IMR-90 (cell line): ENCODE measurements at regions not wholly inside any gene's neighbourhood (a gene's known extent, or its start where the extent isn't known, plus 50 kb on each side); places are given as distances from the start of the nearest gene placed in this dataset.

ENCODE experiments used
- ATAC-seq: fragments of 200-7000 bp; cut with Tn5 transposase; 2 replicates; pipeline ENCODE4 v1.9.1; 2020; ENCODE audit warnings: low read depth, mild to moderate bottlenecking, moderate library complexity
- BruUV-seq: library from RNA; stranded (reverse); fragments of 400-500 nt; replicated peaks from 2 replicates; lab custom pipeline; 2021; lab: Mats Ljungman, UMichigan
- CTCF ChIA-PET: fragments of 300-600 bp; formaldehyde crosslinking; extraction: SDS; loops from one replicate; lab custom pipeline; 2021; ENCODE audit warnings: antibody characterized with exemption; lab: Yijun Ruan, JAX
- POLR2A ChIA-PET: fragments of 300-600 bp; sonication (Branson Sonifier 250); formaldehyde crosslinking; loops from one replicate; lab custom pipeline; 2022; ENCODE audit warnings: antibody characterized with exemption; ENCODE audit not compliant: unreplicated experiment; lab: Charles Lee
- DNase-seq: peaks from one replicate; pipeline ENCODE4 v3.0.0; 2013
- H2AFZ ChIP-seq: replicated peaks from 2 replicates; pipeline ENCODE3; 2013; ENCODE audit warnings: low read length, mild to moderate bottlenecking; ENCODE audit not compliant: poor library complexity
- H2AK5ac ChIP-seq: 2 replicates; pipeline ENCODE4 v1.6.1; 2013; ENCODE audit warnings: low read depth, low read length, inconsistent platforms
- H2AK9ac ChIP-seq: replicated peaks from 2 replicates; pipeline ENCODE3; 2013; ENCODE audit warnings: mild to moderate bottlenecking, low read depth, low read length, moderate library complexity; ENCODE audit not compliant: poor library complexity
- H2BK120ac ChIP-seq: 2 replicates; pipeline ENCODE4 v1.6.1; 2013; ENCODE audit warnings: low read depth, low read length, inconsistent platforms
- H2BK15ac ChIP-seq: 3 replicates; pipeline ENCODE4 v1.6.1; 2013; ENCODE audit warnings: low read depth, low read length, inconsistent platforms
- H2BK20ac ChIP-seq: 2 replicates; pipeline ENCODE4 v1.6.1; 2013; ENCODE audit warnings: low read depth, mild to moderate bottlenecking, inconsistent platforms, low read length, moderate library complexity
- H2BK5ac ChIP-seq: 2 replicates; pipeline ENCODE4 v1.6.1; 2013; ENCODE audit warnings: mild to moderate bottlenecking, low read depth, low read length, inconsistent platforms; ENCODE audit not compliant: poor library complexity, severe bottlenecking
- H3K14ac ChIP-seq: replicated peaks from 2 replicates; pipeline ENCODE4 v1.6.1; 2013; ENCODE audit warnings: low read depth, low read length, inconsistent platforms
- H3K18ac ChIP-seq: 2 replicates; pipeline ENCODE4 v1.6.1; 2013; ENCODE audit warnings: low read depth, low read length, control low read depth
- H3K23ac ChIP-seq: 2 replicates; pipeline ENCODE4 v1.6.1; 2013; ENCODE audit warnings: low read depth, low read length, inconsistent platforms
- H3K27ac ChIP-seq: 2 replicates; pipeline ENCODE4 v1.5.1; 2013; ENCODE audit warnings: mild to moderate bottlenecking, control low read depth, low read length; ENCODE audit not compliant: insufficient read depth
- H3K27me3 ChIP-seq: 2 replicates; pipeline ENCODE4 v1.6.1; 2013; ENCODE audit warnings: low read length; ENCODE audit not compliant: control insufficient read depth, insufficient read depth
- H3K36me3 ChIP-seq: 2 replicates; pipeline ENCODE4 v1.6.1; 2013; ENCODE audit warnings: low read length, mixed read lengths; ENCODE audit not compliant: control insufficient read depth, insufficient read depth
- H3K4ac ChIP-seq: 2 replicates; pipeline ENCODE4 v1.6.1; 2013; ENCODE audit warnings: low read depth, low read length, inconsistent platforms
- H3K4me1 ChIP-seq: 2 replicates; pipeline ENCODE4 v1.6.1; 2013; ENCODE audit warnings: low read length, mixed read lengths; ENCODE audit not compliant: control insufficient read depth, insufficient read depth
- H3K4me2 ChIP-seq: 2 replicates; pipeline ENCODE4 v1.6.1; 2013; ENCODE audit warnings: low read depth, mild to moderate bottlenecking, control low read depth, low read length, moderate library complexity
- H3K4me3 ChIP-seq: 2 replicates; pipeline ENCODE4 v1.5.1; 2013; ENCODE audit warnings: low read depth, mild to moderate bottlenecking, control low read depth, low read length, moderate library complexity; ENCODE audit not compliant: insufficient read depth
- H3K56ac ChIP-seq: 2 replicates; pipeline ENCODE4 v1.6.1; 2013; ENCODE audit warnings: low read length, inconsistent platforms; ENCODE audit not compliant: insufficient read depth; ENCODE audit errors: extremely low read depth
- H3K79me1 ChIP-seq, 2 experiments: 2 replicates each; pipeline ENCODE4 v1.6.1; 2013; ENCODE audit warnings: low read length in 2 of 2, inconsistent platforms in 1 of 2, low read depth in 1 of 2
- H3K9ac ChIP-seq: 2 replicates; pipeline ENCODE4 v1.6.1; 2013; ENCODE audit warnings: low read depth, low read length, control low read depth
- H3K9me1 ChIP-seq: 2 replicates; pipeline ENCODE4 v1.6.1; 2013; ENCODE audit warnings: low read length, inconsistent platforms; ENCODE audit not compliant: insufficient read depth
- H3K9me3 ChIP-seq: 2 replicates; pipeline ENCODE4 v1.6.1; 2013; ENCODE audit warnings: low read length; ENCODE audit not compliant: control insufficient read depth, insufficient read depth
- H4K20me1 ChIP-seq: 2 replicates; pipeline ENCODE4 v1.6.1; 2013; ENCODE audit warnings: low read length, inconsistent platforms; ENCODE audit not compliant: insufficient read depth
- H4K5ac ChIP-seq: 2 replicates; pipeline ENCODE4 v1.6.1; 2013; ENCODE audit warnings: mild to moderate bottlenecking, low read depth, low read length, control low read depth
- H4K8ac ChIP-seq, 2 experiments: 2 replicates each; pipeline ENCODE4 v1.6.1; 2013; ENCODE audit warnings: low read depth in 2 of 2, low read length in 2 of 2, control low read depth in 1 of 2, inconsistent platforms in 1 of 2
- H4K91ac ChIP-seq: 2 replicates; pipeline ENCODE4 v1.6.1; 2013; ENCODE audit warnings: low read depth, low read length, inconsistent platforms; ENCODE audit not compliant: insufficient read depth
- BHLHE40 ChIP-seq: fragments of 150-350 bp; IDR thresholded peaks from 2 replicates; pipeline ENCODE4 v1.6.1; 2016; ENCODE audit warnings: mild to moderate bottlenecking, low read depth, low read length
- CEBPB ChIP-seq: IDR thresholded peaks from 2 replicates; pipeline ENCODE4 v1.6.1; 2012; ENCODE audit warnings: low read depth, low read length, improper control_type of control experiment
- CHD1 ChIP-seq: IDR thresholded peaks from 2 replicates; pipeline ENCODE4 v1.6.1; 2012; ENCODE audit warnings: low read depth, low read length, improper control_type of control experiment
- CTCF ChIP-seq: conservative IDR thresholded peaks from 2 replicates; pipeline ENCODE4 v1.5.1; 2012; ENCODE audit warnings: mild to moderate bottlenecking, low read depth, low read length, improper control_type of control experiment
- FOS ChIP-seq: fragments of 150-350 bp; IDR thresholded peaks from 2 replicates; pipeline ENCODE4 v1.6.1; 2016; ENCODE audit warnings: low read depth, low read length
- MAFK ChIP-seq: IDR thresholded peaks from 2 replicates; pipeline ENCODE4 v1.6.1; 2012; ENCODE audit warnings: low read depth, low read length, improper control_type of control experiment
- MAZ ChIP-seq: IDR thresholded peaks from 2 replicates; pipeline ENCODE4 v1.6.1; 2012; ENCODE audit warnings: low read depth, mild to moderate bottlenecking, low read length, improper control_type of control experiment, moderate library complexity, borderline replicate concordance
- MXI1 ChIP-seq: IDR thresholded peaks from 2 replicates; pipeline ENCODE4 v1.6.1; 2012; ENCODE audit warnings: low read depth, mild to moderate bottlenecking, low read length, moderate library complexity, borderline replicate concordance
- NFE2L2 ChIP-seq: fragments of 150-350 bp; IDR thresholded peaks from 2 replicates; pipeline ENCODE4 v1.6.1; 2016; ENCODE audit warnings: low read depth, mild to moderate bottlenecking, low read length
- POLR2A ChIP-seq: IDR thresholded peaks from 2 replicates; pipeline ENCODE4 v1.6.1; 2012; ENCODE audit warnings: mild to moderate bottlenecking, low read depth, low read length
- RAD21 ChIP-seq: IDR thresholded peaks from 2 replicates; pipeline ENCODE4 v1.6.1; 2012; ENCODE audit warnings: low read length, improper control_type of control experiment
- RCOR1 ChIP-seq: IDR thresholded peaks from 2 replicates; pipeline ENCODE4 v1.6.1; 2012; ENCODE audit warnings: mild to moderate bottlenecking, low read length, improper control_type of control experiment; ENCODE audit not compliant: insufficient replicate concordance
- RFX5 ChIP-seq: IDR thresholded peaks from 2 replicates; pipeline ENCODE4 v1.8.0; 2012; ENCODE audit warnings: low read depth, mild to moderate bottlenecking, low read length, moderate library complexity
- SMC3 ChIP-seq: fragments of 150-350 bp; IDR thresholded peaks from 2 replicates; pipeline ENCODE4 v1.6.1; 2016; ENCODE audit warnings: low read depth, mild to moderate bottlenecking, antibody characterized with exemption, low read length, moderate library complexity
- USF2 ChIP-seq: fragments of 150-350 bp; IDR thresholded peaks from 2 replicates; pipeline ENCODE4 v1.6.1; 2017; ENCODE audit warnings: mild to moderate bottlenecking, antibody characterized with exemption, low read length, low read depth
- WGBS, 2 experiments: methylation state at CpG; one replicate each; pipeline versions ENCODE4 v1.1.5 to v1.1.7; 2013; ENCODE audit warnings: missing lambda C conversion rate in 2 of 2; ENCODE audit not compliant: insufficient read length in 1 of 2; ENCODE audit errors: extremely low coverage in 2 of 2; 5-methylcytosine and 5-hydroxymethylcytosine counted together
- dilution Hi-C: fragments of 300-500 bp; cut with HindIII; formaldehyde crosslinking; loops from one replicate; pipeline ENCODE4 v1.14.3; 2018; ENCODE audit warnings: low sequenced_read_pairs; ENCODE audit not compliant: unreplicated experiment
- in situ Hi-C: fragments of 300-500 bp; cut with MboI; formaldehyde crosslinking; loops from 3 replicates; pipeline ENCODE4 v1.14.3; 2019; ENCODE audit warnings: low sequenced_read_pairs, inconsistent platforms, mixed read lengths
- intact Hi-C: fragments of 100-400 bp; cut with micrococcal nuclease; formaldehyde crosslinking; loops from 2 replicates; pipeline ENCODE4 v1.10.0; 2022
- TF ChIP-seq, protein P1 (sequence below): fragments of 150-350 bp; IDR thresholded peaks from 2 replicates; pipeline ENCODE4 v1.6.1; 2016; ENCODE audit warnings: low read depth, mild to moderate bottlenecking, low read length, moderate library complexity, borderline replicate concordance

- Histone ChIP-seq H3K36me3 (no peaks in the 10 kb centered on the region), H4K20me1 (no peaks in the 10 kb centered on the region), H3K4me3 (no peak overlapping the region), H3K27ac (no peak overlapping the region), H3K4me1 (no peaks in the 10 kb centered on the region), H4K91ac (no peak overlapping the region), H2BK5ac (no peak overlapping the region), H3K9ac (no peak overlapping the region), H3K27me3 (no peaks in the 10 kb centered on the region), H2AK5ac (no peak overlapping the region), H2AK9ac (no peak overlapping the region), H3K4me2 (no peak overlapping the region), H3K56ac (no peak overlapping the region), H3K14ac (no peak overlapping the region), H3K4ac (no peak overlapping the region), H3K18ac (no peak overlapping the region), H2AFZ (no peak overlapping the region), H2BK120ac (no peak overlapping the region), H4K8ac (no peak overlapping the region), H2BK15ac (no peak overlapping the region), H4K5ac (no peak overlapping the region), H2BK20ac (no peak overlapping the region), H3K79me1 (no peaks in the 10 kb centered on the region), H3K9me3 (no peaks in the 10 kb centered on the region; the same call in 1 of the 2 replicates), H3K23ac (no peak overlapping the region), H3K9me1 (no peaks in the 10 kb centered on the region)
- intact Hi-C loops (no loop called here), in situ Hi-C loops (no loop called here), dilution Hi-C loops (no loop called here)
- TF ChIP-seq CHD1 (no peak), RFX5 (no peak), NFE2L2 (no peak), MAFK (no peak), MAZ (no peak), SMC3 (no peak), RAD21 (no peak), BHLHE40 (no peak), USF2 (no peak), FOS (no peak), POLR2A (no peak), CTCF (no peak), MXI1 (no peak), RCOR1 (no peak), CEBPB (no peak)
- TF ChIP-seq, protein P1, sequence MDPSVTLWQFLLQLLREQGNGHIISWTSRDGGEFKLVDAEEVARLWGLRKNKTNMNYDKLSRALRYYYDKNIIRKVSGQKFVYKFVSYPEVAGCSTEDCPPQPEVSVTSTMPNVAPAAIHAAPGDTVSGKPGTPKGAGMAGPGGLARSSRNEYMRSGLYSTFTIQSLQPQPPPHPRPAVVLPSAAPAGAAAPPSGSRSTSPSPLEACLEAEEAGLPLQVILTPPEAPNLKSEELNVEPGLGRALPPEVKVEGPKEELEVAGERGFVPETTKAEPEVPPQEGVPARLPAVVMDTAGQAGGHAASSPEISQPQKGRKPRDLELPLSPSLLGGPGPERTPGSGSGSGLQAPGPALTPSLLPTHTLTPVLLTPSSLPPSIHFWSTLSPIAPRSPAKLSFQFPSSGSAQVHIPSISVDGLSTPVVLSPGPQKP: no peak
- CTCF ChIA-PET: no interaction called here
- POLR2A ChIA-PET: no interaction called here
- WGBS, 2 experiments: no CpG with 5 or more reads among the region's 2 CpGs
- DNase-seq (no peak), ATAC-seq (no peak)
- BruUV-seq: no TSS peak
These were observed 98.7 kb upstream of the FUT9 start for GRCh38 chr6:95917034-95917433.
